GM21381 (cell line): ENCODE measurements at regions not wholly inside any gene's neighbourhood (a gene's known extent, or its start where the extent isn't known, plus 50 kb on each side); places are given as distances from the start of the nearest gene placed in this dataset.
"Not testable (repeated sequence)": the region's sequence is repeated elsewhere in the genome, so short reads cannot be mapped to it uniquely, and the experiment has no call there.

Source experiments
- ATAC-seq: cut with Tn5 transposase; IDR thresholded peaks from one replicate; pipeline ENCODE4 v1.9.1; 2021; ENCODE audit warnings: mild to moderate bottlenecking, moderate library complexity; ENCODE audit not compliant: unreplicated experiment

DNA sequence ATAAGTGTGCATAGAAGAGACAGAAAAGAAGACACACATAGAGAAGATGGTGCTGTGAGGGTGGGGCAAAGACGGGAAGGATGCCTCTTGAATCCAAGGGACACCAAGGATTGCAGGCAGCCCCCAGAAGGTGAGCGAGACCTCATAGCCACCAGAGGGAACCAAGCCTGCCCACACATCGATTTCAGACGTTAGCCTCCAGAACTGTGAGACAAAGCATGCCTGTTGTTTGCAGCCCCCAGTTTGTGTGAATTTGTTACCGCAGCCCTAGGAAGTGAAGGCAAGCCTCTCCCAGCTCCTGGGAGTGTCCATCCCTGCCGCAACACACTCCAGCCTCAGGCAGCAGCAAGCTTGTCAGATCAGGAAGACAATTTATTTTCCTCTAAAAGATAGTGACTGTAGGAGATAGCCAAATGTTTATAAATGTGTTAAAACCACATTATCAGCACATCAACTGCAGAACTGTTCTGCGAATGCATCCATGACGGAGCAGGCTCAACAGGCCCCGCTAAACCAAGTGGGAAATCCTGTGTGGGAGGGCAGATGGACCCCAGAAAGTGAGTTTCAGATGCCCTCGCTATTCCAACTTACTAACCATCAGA is 543.3 kb downstream of the MATN1 start:
- no peak for ATAC-seq

GRCh38 chr1:30176477-30176876 is 546.9 kb downstream of the MATN1 start:
- no peak for ATAC-seq

DNA sequence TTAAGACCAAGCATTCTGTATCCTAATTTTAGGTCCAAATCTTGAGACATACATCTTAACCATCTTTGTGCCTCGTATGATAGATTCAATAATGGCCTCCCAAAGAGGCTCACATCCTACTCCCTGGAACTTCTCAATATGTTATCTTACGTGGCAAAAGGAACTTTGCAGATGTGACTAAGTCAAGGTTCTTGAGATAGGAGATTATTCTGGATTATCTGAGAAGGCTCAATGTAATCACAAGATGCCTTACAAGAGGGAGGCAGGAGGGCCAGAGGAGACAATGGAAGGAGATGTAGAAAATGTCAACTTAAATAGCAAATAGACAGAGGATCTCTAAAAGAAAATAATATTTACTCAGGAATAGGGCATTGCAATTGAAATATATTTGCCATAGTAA is 548.9 kb downstream of the MATN1 start:
- ATAC-seq, result no peak

DNA sequence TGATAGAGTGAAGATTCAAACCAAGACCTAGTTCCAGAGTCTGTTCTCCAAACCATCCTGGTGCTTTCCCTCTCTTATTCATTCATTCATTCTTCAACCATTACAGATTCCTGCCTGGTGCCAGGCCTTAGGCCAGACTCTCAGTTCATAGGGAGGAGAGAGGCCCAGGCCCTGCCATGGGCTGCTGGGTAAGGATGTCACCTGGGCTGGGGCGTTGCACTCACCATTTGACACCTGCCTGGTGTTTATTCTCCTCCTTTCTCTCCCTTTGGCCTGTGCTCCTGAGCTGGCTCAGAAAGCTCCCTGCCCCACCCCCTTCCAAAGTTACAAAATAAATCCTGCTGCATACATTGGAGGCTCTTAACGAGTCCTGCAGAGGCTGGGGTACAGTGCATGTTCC is 549.8 kb downstream of the MATN1 start:
- no peak for ATAC-seq

GRCh38 chr1:30172757-30173156 is 550.6 kb downstream of the MATN1 start:
- no peak for ATAC-seq

GRCh38 chr1:30172299-30172694 is 551.1 kb downstream of the MATN1 start:
- ATAC-seq, result no peak

DNA sequence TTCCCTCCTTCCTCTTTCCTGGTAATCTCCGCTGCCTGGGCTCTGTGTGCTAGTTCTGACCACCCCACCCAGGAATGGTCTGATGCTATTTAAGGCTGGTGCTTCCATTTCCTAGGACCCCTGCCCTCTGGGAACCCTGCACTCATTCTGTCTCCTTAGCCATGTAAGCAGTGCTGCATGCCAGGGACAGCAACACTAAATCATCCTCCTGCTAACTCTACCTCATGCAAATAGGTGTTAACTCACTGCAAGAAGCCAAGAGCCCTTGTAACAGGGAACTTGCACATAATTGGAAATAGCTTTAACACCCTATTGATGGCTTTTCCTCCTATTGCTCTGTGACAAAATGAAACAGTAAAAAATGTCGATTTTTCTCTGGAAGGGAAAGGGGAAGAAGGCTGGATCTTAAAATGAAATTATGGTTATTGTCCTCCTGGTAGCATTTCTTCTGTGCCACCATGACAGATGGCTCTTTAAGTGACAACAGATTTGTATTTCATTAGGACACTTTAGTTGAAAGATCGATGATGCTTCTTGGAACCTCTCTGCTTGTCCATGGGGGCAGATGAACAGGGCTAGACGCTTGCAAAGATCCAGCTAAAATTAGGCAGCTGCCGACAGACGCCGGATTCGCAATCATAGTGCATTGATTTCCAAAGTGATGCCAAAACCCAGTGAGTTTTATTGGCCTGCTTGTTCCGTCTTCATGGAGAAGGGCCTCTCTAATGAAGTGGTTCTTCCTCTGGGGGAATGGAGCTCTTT is 551.7 kb downstream of the MATN1 start:
- no peak for ATAC-seq

- ATAC-seq, result no peak
Measured at GRCh38 chr1:30169269-30169668, 554.1 kb downstream of the MATN1 start.

- no peak for ATAC-seq
Measured at GRCh38 chr1:30166174-30166573, 557.2 kb downstream of the MATN1 start.

- ATAC-seq, result no peak
Measured at GRCh38 chr1:30165116-30165515, 558.3 kb downstream of the MATN1 start.

- no peak for ATAC-seq
Measured at GRCh38 chr1:30164693-30165092, 558.7 kb downstream of the MATN1 start.

DNA sequence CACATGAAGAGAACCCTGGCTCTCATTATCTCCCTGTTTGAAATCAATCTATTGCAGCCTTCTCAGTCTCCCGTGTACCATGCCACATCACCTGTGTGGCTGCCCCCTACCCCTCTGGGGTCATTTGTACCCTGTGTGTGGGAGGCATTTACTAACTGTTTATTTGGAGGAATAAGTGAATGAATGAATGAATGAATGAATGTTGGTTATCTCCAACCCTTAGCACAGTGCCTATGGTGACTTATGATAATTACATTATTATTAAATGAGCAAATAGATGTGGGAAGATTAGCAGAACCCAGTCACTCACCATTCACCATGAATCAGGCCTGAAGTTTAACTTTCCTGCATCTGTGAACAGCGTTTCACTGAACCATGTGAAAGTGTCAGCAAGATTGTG is 560.8 kb downstream of the MATN1 start:
- no peak for ATAC-seq

DNA sequence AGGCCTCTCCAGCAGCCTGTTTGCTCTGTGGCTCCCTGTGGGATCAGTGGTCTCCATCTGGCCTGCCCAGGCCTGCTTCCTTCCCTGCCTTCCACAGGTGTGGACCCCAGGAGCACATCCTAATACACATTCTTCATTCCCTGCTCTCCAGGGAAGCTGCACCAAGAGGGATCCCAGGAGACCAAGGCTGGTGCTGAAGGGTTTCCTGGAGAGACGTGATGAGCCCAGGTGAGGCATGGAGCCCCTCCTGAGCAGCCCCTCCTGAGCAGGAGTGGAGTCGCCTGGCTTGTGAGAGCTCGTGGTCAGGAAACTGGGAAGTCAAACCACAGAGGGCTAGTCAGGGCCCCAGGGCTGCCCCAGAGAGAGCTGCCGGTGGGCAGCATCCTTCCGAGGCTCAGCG is 561.4 kb downstream of the MATN1 start:
- ATAC-seq, result no peak

DNA sequence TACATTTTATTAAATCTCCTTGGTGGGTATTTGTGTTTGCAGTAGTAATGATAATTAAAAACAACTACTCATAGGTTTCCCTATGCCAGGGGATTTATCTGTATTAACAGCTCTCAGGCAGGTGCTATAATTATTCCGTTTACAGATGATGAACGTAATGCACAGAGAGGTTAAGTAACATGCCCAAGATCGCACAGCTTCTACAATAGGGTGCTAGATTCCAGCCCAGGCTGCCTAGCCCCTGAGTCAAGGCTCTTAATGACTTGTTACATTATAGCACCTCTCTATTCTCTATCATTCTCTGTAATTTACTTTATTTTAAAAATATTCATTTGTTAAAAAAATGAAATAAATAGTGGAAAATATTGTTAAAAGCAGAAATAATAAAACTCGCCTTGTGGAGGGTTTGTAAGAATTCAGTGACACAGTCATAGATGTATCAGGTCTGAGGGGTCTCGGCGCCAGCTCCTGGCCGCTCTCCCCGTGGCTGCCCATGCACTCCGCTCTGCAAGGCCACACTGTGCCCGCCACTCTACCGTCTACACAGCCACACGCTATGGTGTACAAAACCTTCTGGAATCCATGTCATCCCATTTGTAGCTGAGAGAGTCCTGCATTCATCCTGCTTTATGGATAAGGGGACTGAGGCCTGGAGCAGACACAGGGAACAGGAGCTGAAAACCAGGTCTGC is 562.2 kb downstream of the MATN1 start:
- no peak for ATAC-seq

GRCh38 chr1:30159015-30159414 is 564.4 kb downstream of the MATN1 start:
- no peak for ATAC-seq

DNA sequence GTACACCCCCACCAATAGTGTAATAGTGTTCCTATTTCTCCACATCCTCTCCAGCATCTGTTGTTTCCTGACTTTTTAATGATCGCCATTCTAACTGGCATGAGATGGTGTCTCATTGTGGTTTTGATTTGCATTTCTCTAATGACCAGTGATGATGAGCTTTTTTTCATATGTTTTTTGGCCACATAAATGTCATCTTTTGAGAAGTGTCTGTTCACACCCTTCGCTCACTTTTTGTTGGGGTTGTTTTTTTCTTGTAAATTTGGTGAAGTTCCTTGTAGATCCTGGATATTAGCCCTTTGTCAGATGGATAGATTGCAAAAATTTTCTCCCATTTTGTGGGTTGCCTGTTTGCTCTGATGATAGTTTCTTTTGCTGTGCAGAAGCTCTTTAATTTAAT is 567.7 kb downstream of the MATN1 start:
- ATAC-seq, result not testable (repeated sequence)

DNA sequence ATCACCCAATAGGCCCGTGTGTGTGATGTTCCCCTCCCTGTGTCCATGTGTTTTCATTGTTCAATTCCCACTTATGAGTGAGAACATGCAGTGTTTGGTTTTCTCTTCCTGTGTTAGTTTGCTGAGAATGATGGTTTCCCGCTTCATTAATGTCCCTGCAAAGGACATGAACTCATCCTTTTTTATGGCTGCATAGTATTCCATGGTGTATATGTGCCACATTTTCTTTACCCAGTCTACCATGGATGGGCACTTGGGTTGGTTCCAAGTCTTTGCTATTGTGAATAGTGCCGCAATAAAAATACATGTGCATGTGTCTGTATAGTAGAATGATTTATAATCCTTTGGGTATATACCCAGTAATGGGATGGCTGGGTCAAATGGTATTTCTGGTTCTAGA is 568.1 kb downstream of the MATN1 start:
- not testable (repeated sequence) for ATAC-seq

GRCh38 chr1:30153743-30154449 is 569.5 kb downstream of the MATN1 start:
- ATAC-seq, result no peak

DNA sequence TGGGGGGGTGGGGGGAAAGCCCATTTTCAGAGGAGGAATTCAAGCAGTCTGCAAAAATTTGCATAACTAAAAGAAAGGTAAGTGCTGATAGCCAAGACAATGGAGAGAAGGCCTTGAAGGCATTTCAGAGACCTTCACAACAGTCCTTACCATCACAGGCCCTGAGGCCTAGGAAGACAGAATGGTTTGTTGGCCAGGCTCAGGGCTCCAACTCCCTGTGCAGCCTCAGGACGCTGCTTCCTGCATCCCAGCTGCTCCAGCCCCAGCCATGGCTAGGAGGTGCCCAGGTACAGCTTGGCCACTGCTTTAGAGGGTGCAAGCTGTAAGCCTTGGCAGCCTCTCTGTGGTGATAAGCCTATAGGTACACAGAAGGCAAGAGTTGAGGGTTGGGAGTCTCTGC is 571.6 kb downstream of the MATN1 start:
- no peak for ATAC-seq

GRCh38 chr1:30151119-30151518 is 572.3 kb downstream of the MATN1 start:
- no peak for ATAC-seq

- no peak for ATAC-seq
Measured at GRCh38 chr1:30149226-30149625, 574.2 kb downstream of the MATN1 start.

DNA sequence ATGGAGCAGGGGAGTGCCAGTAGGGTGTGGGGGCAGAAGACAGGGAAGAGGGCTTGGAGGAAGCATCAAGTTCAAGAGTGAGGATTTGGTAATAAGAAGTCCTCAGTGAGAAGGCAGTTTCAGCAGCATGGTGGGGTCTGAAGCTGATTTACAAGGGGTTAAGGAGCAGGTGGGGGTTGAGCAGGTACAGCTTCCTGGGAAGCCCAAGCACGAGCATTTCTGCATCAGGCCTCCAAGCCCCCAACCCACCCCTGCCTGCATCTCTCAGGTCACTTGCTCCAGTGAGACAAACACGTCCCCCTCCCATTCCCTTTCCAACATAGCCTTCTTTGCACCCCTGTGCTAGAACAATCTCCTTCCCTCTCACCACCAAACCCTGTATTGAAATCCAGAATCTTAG is 574.7 kb downstream of the MATN1 start:
- no peak for ATAC-seq
